ENCODE measurements at regions not wholly inside any gene's neighbourhood (a gene's known extent, or its start where the extent isn't known, plus 50 kb on each side); places are given as distances from the start of the nearest gene placed in this dataset.

GRCh38 chr13:22092791-22093560, 422.1 kb downstream of the FGF9 start:
- Mint-ChIP-seq H3K9me3 (no peaks in the 10 kb centered on the region), H3K4me3 (no peak overlapping the region), H3K27me3 (no peaks in the 10 kb centered on the region), H3K4me1 (no peaks in the 10 kb centered on the region), H3K27ac (no peak overlapping the region), H3K36me3 (no peaks in the 10 kb centered on the region)
- ATAC-seq = no peak

- Mint-ChIP-seq H3K36me3 (no peaks in the 10 kb centered on the region), H3K4me3 (no peak overlapping the region), H3K27me3 (no peaks in the 10 kb centered on the region), H3K27ac (no peak overlapping the region), H3K4me1 (no peaks in the 10 kb centered on the region), H3K9me3 (peaks cover 7% of the 10 kb centered on the region)
- ATAC-seq = no peak
These were observed 424.9 kb downstream of the FGF9 start for GRCh38 chr13:22095794-22096193.

- ATAC-seq = no peak
- Mint-ChIP-seq H3K27me3 (no peaks in the 10 kb centered on the region), H3K4me1 (peaks cover 2% of the 10 kb centered on the region), H3K27ac (no peak overlapping the region), H3K9me3 (peaks cover 7% of the 10 kb centered on the region), H3K4me3 (no peak overlapping the region), H3K36me3 (no peaks in the 10 kb centered on the region)
These were observed 428.7 kb downstream of the FGF9 start for GRCh38 chr13:22099585-22099984.

- no peak for ATAC-seq
These were observed 431.4 kb downstream of the FGF9 start for GRCh38 chr13:22102271-22102670.

GRCh38 chr13:22103046-22104027, 432.5 kb downstream of the FGF9 start:
- peaks cover 10% of the 10 kb centered on the region for H3K9me3 Mint-ChIP-seq
- no peak overlapping the region for H3K4me3 Mint-ChIP-seq
- H3K36me3 Mint-ChIP-seq = no peaks in the 10 kb centered on the region
- H3K4me1 Mint-ChIP-seq = peaks cover 6% of the 10 kb centered on the region
- ATAC-seq = peak; percentile 53
- H3K27me3 Mint-ChIP-seq = no peaks in the 10 kb centered on the region
- H3K27ac Mint-ChIP-seq = no peak overlapping the region

More at GRCh38 chr13:22102271-22102670, 431.4 kb downstream of the FGF9 start:
- Mint-ChIP-seq H3K27ac (no peak overlapping the region), H3K4me3 (no peak overlapping the region), H3K27me3 (no peaks in the 10 kb centered on the region), H3K4me1 (peaks cover 6% of the 10 kb centered on the region), H3K9me3 (peaks cover 10% of the 10 kb centered on the region), H3K36me3 (no peaks in the 10 kb centered on the region)

- H3K9me3 Mint-ChIP-seq = peaks cover 3% of the 10 kb centered on the region
- no peak for ATAC-seq
- H3K27ac Mint-ChIP-seq = no peak overlapping the region
- H3K4me3 Mint-ChIP-seq = no peak overlapping the region
- no peaks in the 10 kb centered on the region for H3K27me3 Mint-ChIP-seq
- H3K4me1 Mint-ChIP-seq = peaks cover 9% of the 10 kb centered on the region
- no peaks in the 10 kb centered on the region for H3K36me3 Mint-ChIP-seq
These were observed 435.2 kb downstream of the FGF9 start for GRCh38 chr13:22106058-22106457.

GRCh38 chr13:22107549-22107948, 436.7 kb downstream of the FGF9 start:
- Mint-ChIP-seq H3K9me3 (peaks cover 3% of the 10 kb centered on the region), H3K27me3 (no peaks in the 10 kb centered on the region), H3K4me3 (no peak overlapping the region), H3K27ac (no peak overlapping the region), H3K36me3 (no peaks in the 10 kb centered on the region), H3K4me1 (peaks cover 13% of the 10 kb centered on the region)
- no peak for ATAC-seq

- no peaks in the 10 kb centered on the region for H3K27me3 Mint-ChIP-seq
- H3K36me3 Mint-ChIP-seq = peaks cover 2% of the 10 kb centered on the region
- ATAC-seq = no peak
- no peak overlapping the region for H3K4me3 Mint-ChIP-seq
- H3K4me1 Mint-ChIP-seq = peaks cover 18% of the 10 kb centered on the region
- H3K9me3 Mint-ChIP-seq = peaks cover 5% of the 10 kb centered on the region
- no peak overlapping the region for H3K27ac Mint-ChIP-seq
These were observed 437.5 kb downstream of the FGF9 start for GRCh38 chr13:22108283-22108942.

- no peak overlapping the region for H3K4me3 Mint-ChIP-seq
- H3K4me1 Mint-ChIP-seq = peaks cover 23% of the 10 kb centered on the region
- peaks cover 8% of the 10 kb centered on the region for H3K36me3 Mint-ChIP-seq
- no peak for ATAC-seq
- H3K9me3 Mint-ChIP-seq = peaks cover 6% of the 10 kb centered on the region
- H3K27me3 Mint-ChIP-seq = no peaks in the 10 kb centered on the region
- no peak overlapping the region for H3K27ac Mint-ChIP-seq
These were observed 438.1 kb downstream of the FGF9 start for GRCh38 chr13:22108979-22109378.

GRCh38 chr13:22110368-22110767, 439.5 kb downstream of the FGF9 start:
- Mint-ChIP-seq H3K27ac (no peak overlapping the region), H3K4me3 (no peak overlapping the region), H3K27me3 (no peaks in the 10 kb centered on the region), H3K36me3 (peaks cover 11% of the 10 kb centered on the region), H3K9me3 (peaks cover 3% of the 10 kb centered on the region), H3K4me1 (peaks cover 31% of the 10 kb centered on the region)
- ATAC-seq = no peak

GRCh38 chr13:22111152-22111783, 440.4 kb downstream of the FGF9 start:
- Mint-ChIP-seq H3K4me3 (no peak overlapping the region), H3K27me3 (no peaks in the 10 kb centered on the region), H3K4me1 (peaks cover 35% of the 10 kb centered on the region), H3K9me3 (peaks cover 3% of the 10 kb centered on the region), H3K36me3 (peaks cover 11% of the 10 kb centered on the region), H3K27ac (peak overlapping the region; percentile 37)
- no peak for ATAC-seq

GRCh38 chr13:22111961-22112360, 441.1 kb downstream of the FGF9 start:
- Mint-ChIP-seq H3K27ac (no peak overlapping the region), H3K27me3 (no peaks in the 10 kb centered on the region), H3K36me3 (peaks cover 11% of the 10 kb centered on the region), H3K4me3 (no peak overlapping the region), H3K4me1 (peaks cover 38% of the 10 kb centered on the region), H3K9me3 (peaks cover 3% of the 10 kb centered on the region)
- ATAC-seq = no peak

- Mint-ChIP-seq H3K27me3 (no peaks in the 10 kb centered on the region), H3K4me1 (peaks cover 40% of the 10 kb centered on the region), H3K36me3 (peaks cover 11% of the 10 kb centered on the region), H3K4me3 (no peak overlapping the region), H3K27ac (peak overlapping the region; percentile 94), H3K9me3 (peaks cover 3% of the 10 kb centered on the region)
- ATAC-seq = no peak
These were observed 442.3 kb downstream of the FGF9 start for GRCh38 chr13:22112956-22113745.

GRCh38 chr13:22114630-22115311, 443.9 kb downstream of the FGF9 start:
- peak; percentile 93 for ATAC-seq
- H3K27ac Mint-ChIP-seq = peak overlapping the region; percentile 94
- peaks cover 3% of the 10 kb centered on the region for H3K9me3 Mint-ChIP-seq
- H3K27me3 Mint-ChIP-seq = no peaks in the 10 kb centered on the region
- peak overlapping the region; percentile 48 for H3K4me3 Mint-ChIP-seq
- peaks cover 11% of the 10 kb centered on the region for H3K36me3 Mint-ChIP-seq
- H3K4me1 Mint-ChIP-seq = peaks cover 42% of the 10 kb centered on the region
